ENCODE measurements at regions not wholly inside any gene's neighbourhood (a gene's known extent, or its start where the extent isn't known, plus 50 kb on each side); places are given as distances from the start of the nearest gene placed in this dataset.
A peak's percentile ranks its signal among the peaks of the same experiment; 100 is the strongest.

GRCh38 chr14:96729889-96730288 lies 67.3 kb upstream of the VRK1 start:
- no peak for DNase-seq

GRCh38 chr14:96730386-96730785 lies 66.8 kb upstream of the VRK1 start:
- DNase-seq = no peak

- DNase-seq = no peak
These were observed 63.0 kb upstream of the VRK1 start for GRCh38 chr14:96734076-96734622.

GRCh38 chr14:96735526-96735925 lies 61.7 kb upstream of the VRK1 start:
- DNase-seq = peak in 1 of 2 experiments; percentile 26

- DNase-seq = no peak
These were observed 60.7 kb upstream of the VRK1 start for GRCh38 chr14:96736439-96736838.

GRCh38 chr14:96737881-96738280 lies 59.3 kb upstream of the VRK1 start:
- DNase-seq = no peak

- DNase-seq = no peak
These were observed 57.8 kb upstream of the VRK1 start for GRCh38 chr14:96739200-96739910.

- DNase-seq = peak; percentile 29 to 50
These were observed 55.8 kb upstream of the VRK1 start for GRCh38 chr14:96741151-96741977.

GRCh38 chr14:96744262-96744661 lies 52.9 kb upstream of the VRK1 start:
- DNase-seq = no peak

GRCh38 chr14:96745500-96746051 lies 51.6 kb upstream of the VRK1 start:
- no peak for DNase-seq

GRCh38 chr14:96746101-96746500 lies 51.1 kb upstream of the VRK1 start:
- no peak for DNase-seq

- no peak for DNase-seq
These were observed 50.2 kb upstream of the VRK1 start for GRCh38 chr14:96747006-96747405.
